ENCODE measurements at regions not wholly inside any gene's neighbourhood (a gene's known extent, or its start where the extent isn't known, plus 50 kb on each side); places are given as distances from the start of the nearest gene placed in this dataset.

- peak overlapping the region; percentile 87 for H3K27ac ChIP-seq
- no peaks in the 10 kb centered on the region for H3K9me2 ChIP-seq (replicated peaks; ENCODE audit: insufficient read depth)
- peak overlapping the region; percentile 10 for H3K4me2 ChIP-seq
- H3K9me3 ChIP-seq (ENCODE audit: low read depth): no peaks in the 10 kb centered on the region
- H3K4me3 ChIP-seq: no peak overlapping the region
- H3K79me2 ChIP-seq: peaks cover 40% of the 10 kb centered on the region
- 63% methylated on average over 7 of the region's 7 CpGs for WGBS (ENCODE audit: low lambda C conversion rate, missing lambda C conversion rate)
- H3K27me3 ChIP-seq: no peaks in the 10 kb centered on the region
- no peak for TF ChIP-seq EZH2 (IDR thresholded peaks at IDR 0.05; ENCODE audit: borderline replicate concordance)
- no peak for TF ChIP-seq EZH2phosphoT487 (IDR thresholded peaks at IDR 0.05; ENCODE audit: low read depth, severe bottlenecking, unreplicated experiment)
- TF ChIP-seq CTCF (IDR thresholded peaks at IDR 0.05; ENCODE audit: poor library complexity): no peak
- H2AFZ ChIP-seq: no peak overlapping the region
- H4K20me1 ChIP-seq (ENCODE audit: insufficient read depth, poor library complexity, severe bottlenecking): no peaks in the 10 kb centered on the region
- peaks cover 29% of the 10 kb centered on the region for H3K4me1 ChIP-seq (ENCODE audit: insufficient read depth)
- no peaks in the 10 kb centered on the region for H3K36me3 ChIP-seq (replicated peaks; ENCODE audit: insufficient read depth, low read depth)
- DNase-seq (ENCODE audit: low spot score): no peak
Measured at GRCh38 chr11:8838248-8838647, 72.7 kb upstream of the AKIP1 start.

GRCh38 chr11:8839306-8839956, 71.6 kb upstream of the AKIP1 start:
- Histone ChIP-seq H3K4me3 (no peak overlapping the region), H3K4me1 (ENCODE audit: insufficient read depth) (peaks cover 26% of the 10 kb centered on the region), H3K27me3 (no peaks in the 10 kb centered on the region), H4K20me1 (ENCODE audit: insufficient read depth, poor library complexity, severe bottlenecking) (no peaks in the 10 kb centered on the region), H3K79me2 (peaks cover 52% of the 10 kb centered on the region), H3K4me2 (peak overlapping the region; percentile 67), H2AFZ (no peak overlapping the region), H3K27ac (peak overlapping the region; percentile 87), H3K9me2 (replicated peaks; ENCODE audit: insufficient read depth) (no peaks in the 10 kb centered on the region), H3K36me3 (replicated peaks; ENCODE audit: insufficient read depth, low read depth) (no peaks in the 10 kb centered on the region), H3K9me3 (ENCODE audit: low read depth) (no peaks in the 10 kb centered on the region)
- 33% methylated on average over 1 of the region's 1 CpG for WGBS (ENCODE audit: low lambda C conversion rate, missing lambda C conversion rate)
- TF ChIP-seq EZH2phosphoT487 (IDR thresholded peaks at IDR 0.05; ENCODE audit: low read depth, severe bottlenecking, unreplicated experiment): no peak
- no peak for TF ChIP-seq CTCF (IDR thresholded peaks at IDR 0.05; ENCODE audit: poor library complexity)
- no peak for DNase-seq (ENCODE audit: low spot score)

- DNase-seq (ENCODE audit: low spot score): peak; percentile 65
Measured at GRCh38 chr11:8839957-8840945, 70.7 kb upstream of the AKIP1 start.

More at GRCh38 chr11:8839957-8840945, 70.7 kb upstream of the AKIP1 start:
- H3K79me2 ChIP-seq: peaks cover 60% of the 10 kb centered on the region
- H3K4me2 ChIP-seq: peak overlapping the region; percentile 67
- no peaks in the 10 kb centered on the region for H4K20me1 ChIP-seq (ENCODE audit: insufficient read depth, poor library complexity, severe bottlenecking)
- H3K27me3 ChIP-seq: no peaks in the 10 kb centered on the region
- H3K4me3 ChIP-seq: no peak overlapping the region
- WGBS (ENCODE audit: low lambda C conversion rate, missing lambda C conversion rate): 30% methylated on average over 8 of the region's 8 CpGs
- H3K9me2 ChIP-seq (replicated peaks; ENCODE audit: insufficient read depth): no peaks in the 10 kb centered on the region
- H3K36me3 ChIP-seq (replicated peaks; ENCODE audit: insufficient read depth, low read depth): no peaks in the 10 kb centered on the region
- H2AFZ ChIP-seq: no peak overlapping the region
- H3K4me1 ChIP-seq (ENCODE audit: insufficient read depth): peaks cover 26% of the 10 kb centered on the region
- peak overlapping the region; percentile 87 for H3K27ac ChIP-seq
- no peaks in the 10 kb centered on the region for H3K9me3 ChIP-seq (ENCODE audit: low read depth)
- TF ChIP-seq EZH2 (IDR thresholded peaks at IDR 0.05; ENCODE audit: borderline replicate concordance): no peak
- TF ChIP-seq CTCF (IDR thresholded peaks at IDR 0.05; ENCODE audit: poor library complexity): no peak
- no peak for TF ChIP-seq EZH2phosphoT487 (IDR thresholded peaks at IDR 0.05; ENCODE audit: low read depth, severe bottlenecking, unreplicated experiment)

Data from hepatocyte (in vitro differentiated cells).